GM12874 (cell line): ENCODE measurements at regions not wholly inside any gene's neighbourhood (a gene's known extent, or its start where the extent isn't known, plus 50 kb on each side); places are given as distances from the start of the nearest gene placed in this dataset.

ENCODE experiments used
- CTCF ChIP-seq: IDR thresholded peaks from 2 replicates; pipeline ENCODE4 v1.5.1; 2011; ENCODE audit warnings: low read depth, mild to moderate bottlenecking, control low read depth, low read length, moderate library complexity; ENCODE audit not compliant: insufficient read depth

GRCh38 chr13:59458908-59459579 lies 704.7 kb downstream of the DIAPH3 start:
- no peak for TF ChIP-seq CTCF

- no peak for TF ChIP-seq CTCF
These were observed 703.8 kb downstream of the DIAPH3 start for GRCh38 chr13:59459972-59460371.

GRCh38 chr13:59461411-59461810 lies 702.3 kb downstream of the DIAPH3 start:
- TF ChIP-seq CTCF = no peak

GRCh38 chr13:59463023-59463422 lies 700.7 kb downstream of the DIAPH3 start:
- no peak for TF ChIP-seq CTCF

GRCh38 chr13:59464926-59465325 lies 698.8 kb downstream of the DIAPH3 start:
- TF ChIP-seq CTCF = no peak

- TF ChIP-seq CTCF = no peak
These were observed 695.3 kb downstream of the DIAPH3 start for GRCh38 chr13:59468396-59468795.

- no peak for TF ChIP-seq CTCF
These were observed 692.6 kb downstream of the DIAPH3 start for GRCh38 chr13:59471106-59471505.
